ENCODE measurements at regions not wholly inside any gene's neighbourhood (a gene's known extent, or its start where the extent isn't known, plus 50 kb on each side); places are given as distances from the start of the nearest gene placed in this dataset.

DNA sequence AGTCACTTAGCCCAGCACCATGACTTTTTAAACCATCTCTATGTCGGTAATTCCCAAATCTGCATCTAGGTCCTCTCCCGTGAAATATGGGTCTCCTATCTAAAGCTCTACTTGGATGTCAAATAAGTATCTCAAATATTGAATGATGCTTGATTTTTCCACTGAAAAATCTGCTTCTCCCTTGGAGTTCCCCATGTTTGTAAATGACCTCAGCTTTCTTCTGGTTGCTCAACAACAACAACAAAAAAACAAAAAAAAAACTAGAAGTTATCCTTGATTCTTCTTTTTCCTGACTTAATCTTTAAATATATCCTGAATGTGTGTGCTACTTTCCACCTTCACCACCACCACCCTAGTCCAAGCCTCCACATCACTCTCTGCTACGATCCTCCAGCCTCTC is 307.5 kb upstream of the UBE2E2 start:
- TF ChIP-seq TAF1 (IDR thresholded peaks at IDR 0.05; ENCODE audit: low read depth, low read length) (no peak), EZH2 (IDR thresholded peaks at IDR 0.05; ENCODE audit: low read depth, low read length, severe bottlenecking) (no peak), CEBPB (IDR thresholded peaks at IDR 0.05; ENCODE audit: low read depth, low read length) (no peak), CREB1 (IDR thresholded peaks at IDR 0.05) (no peak), ZNF274 (IDR thresholded peaks at IDR 0.05; ENCODE audit: borderline replicate concordance, extremely low read depth, low read length) (no peak), POLR2A (IDR thresholded peaks at IDR 0.05; ENCODE audit: control extremely low read depth in 1 of 2, low read depth in 2 of 2, low read length in 2 of 2) (no peak), POU5F1 (IDR thresholded peaks at IDR 0.05; ENCODE audit: low read depth, low read length) (no peak), EGR1 (IDR thresholded peaks at IDR 0.05; ENCODE audit: borderline replicate concordance, low read depth, low read length) (no peak), SIX5 (IDR thresholded peaks at IDR 0.05; ENCODE audit: low read depth, low read length) (no peak), RNF2 (IDR thresholded peaks at IDR 0.05; ENCODE audit: borderline replicate concordance, low read depth, low read length, missing control alignments, poor library complexity, severe bottlenecking) (no peak), POLR2AphosphoS5 (IDR thresholded peaks at IDR 0.05; ENCODE audit: low read depth, low read length) (no peak)
- TF ChIP-seq, protein P1, sequence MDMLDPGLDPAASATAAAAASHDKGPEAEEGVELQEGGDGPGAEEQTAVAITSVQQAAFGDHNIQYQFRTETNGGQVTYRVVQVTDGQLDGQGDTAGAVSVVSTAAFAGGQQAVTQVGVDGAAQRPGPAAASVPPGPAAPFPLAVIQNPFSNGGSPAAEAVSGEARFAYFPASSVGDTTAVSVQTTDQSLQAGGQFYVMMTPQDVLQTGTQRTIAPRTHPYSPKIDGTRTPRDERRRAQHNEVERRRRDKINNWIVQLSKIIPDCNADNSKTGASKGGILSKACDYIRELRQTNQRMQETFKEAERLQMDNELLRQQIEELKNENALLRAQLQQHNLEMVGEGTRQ (IDR thresholded peaks at IDR 0.05; ENCODE audit: low read length), result no peak
- TF ChIP-seq, protein P2, sequence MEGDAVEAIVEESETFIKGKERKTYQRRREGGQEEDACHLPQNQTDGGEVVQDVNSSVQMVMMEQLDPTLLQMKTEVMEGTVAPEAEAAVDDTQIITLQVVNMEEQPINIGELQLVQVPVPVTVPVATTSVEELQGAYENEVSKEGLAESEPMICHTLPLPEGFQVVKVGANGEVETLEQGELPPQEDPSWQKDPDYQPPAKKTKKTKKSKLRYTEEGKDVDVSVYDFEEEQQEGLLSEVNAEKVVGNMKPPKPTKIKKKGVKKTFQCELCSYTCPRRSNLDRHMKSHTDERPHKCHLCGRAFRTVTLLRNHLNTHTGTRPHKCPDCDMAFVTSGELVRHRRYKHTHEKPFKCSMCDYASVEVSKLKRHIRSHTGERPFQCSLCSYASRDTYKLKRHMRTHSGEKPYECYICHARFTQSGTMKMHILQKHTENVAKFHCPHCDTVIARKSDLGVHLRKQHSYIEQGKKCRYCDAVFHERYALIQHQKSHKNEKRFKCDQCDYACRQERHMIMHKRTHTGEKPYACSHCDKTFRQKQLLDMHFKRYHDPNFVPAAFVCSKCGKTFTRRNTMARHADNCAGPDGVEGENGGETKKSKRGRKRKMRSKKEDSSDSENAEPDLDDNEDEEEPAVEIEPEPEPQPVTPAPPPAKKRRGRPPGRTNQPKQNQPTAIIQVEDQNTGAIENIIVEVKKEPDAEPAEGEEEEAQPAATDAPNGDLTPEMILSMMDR (IDR thresholded peaks at IDR 0.05; ENCODE audit: control extremely low read depth in 1 of 3, insufficient read depth in 1 of 3, low read depth in 1 of 3, low read length in 3 of 3), result no peak
- TF ChIP-seq, protein P3, sequence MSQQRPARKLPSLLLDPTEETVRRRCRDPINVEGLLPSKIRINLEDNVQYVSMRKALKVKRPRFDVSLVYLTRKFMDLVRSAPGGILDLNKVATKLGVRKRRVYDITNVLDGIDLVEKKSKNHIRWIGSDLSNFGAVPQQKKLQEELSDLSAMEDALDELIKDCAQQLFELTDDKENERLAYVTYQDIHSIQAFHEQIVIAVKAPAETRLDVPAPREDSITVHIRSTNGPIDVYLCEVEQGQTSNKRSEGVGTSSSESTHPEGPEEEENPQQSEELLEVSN (IDR thresholded peaks at IDR 0.05), result no peak

Measured in H1 (cell line).